Astrocyte (in vitro differentiated cells and primary cell): ENCODE measurements at regions not wholly inside any gene's neighbourhood (a gene's known extent, or its start where the extent isn't known, plus 50 kb on each side); places are given as distances from the start of the nearest gene placed in this dataset.

ENCODE experiments used
- CTCF ChIP-seq: IDR thresholded peaks from 2 replicates; pipeline ENCODE4 v1.5.1; 2011; ENCODE audit warnings: low read depth, mild to moderate bottlenecking, inconsistent platforms, low read length, moderate library complexity; ENCODE audit not compliant: insufficient read depth
- EZH2 ChIP-seq: IDR thresholded peaks from 2 replicates; pipeline ENCODE4 v1.6.1; 2012; ENCODE audit warnings: mild to moderate bottlenecking, low read length, inconsistent platforms; ENCODE audit not compliant: insufficient read depth

- TF ChIP-seq CTCF (no peak), EZH2 (no peak)
These were observed 359.3 kb downstream of the PLPP3 start for GRCh38 chr1:56220021-56220420.
